HepG2 (cell line): ENCODE measurements at regions not wholly inside any gene's neighbourhood (a gene's known extent, or its start where the extent isn't known, plus 50 kb on each side); places are given as distances from the start of the nearest gene placed in this dataset.
"Not testable (repeated sequence)": the region's sequence is repeated elsewhere in the genome, so short reads cannot be mapped to it uniquely, and the experiment has no call there.

Experiments used
- ATAC-seq: fragments of 200-7000 bp; cut with Tn5 transposase; 3 replicates; pipeline ENCODE4 v1.9.1; 2020; ENCODE audit warnings: mild to moderate bottlenecking, moderate library complexity
- BruUV-seq: library from RNA; stranded (reverse); fragments of 400-500 nt; replicated peaks from 2 replicates; lab custom pipeline; 2021; lab: Mats Ljungman, UMichigan
- CTCF ChIA-PET: fragments of 300-600 bp; formaldehyde crosslinking; extraction: SDS; loops from one replicate; lab custom pipeline; 2021; ENCODE audit warnings: low total read pairs, inconsistent platforms, low intra/inter-chr PET ratio; lab: Yijun Ruan, JAX
- POLR2A ChIA-PET: fragments of 350-600 bp; sonication (Branson Sonifier 250); formaldehyde crosslinking; loops from one replicate; lab custom pipeline; 2020; ENCODE audit warnings: antibody characterized with exemption, inconsistent platforms; lab: Yijun Ruan, JAX
- DNase-seq: peaks from one replicate; pipeline ENCODE4 v3.0.0-alpha.2; 2015; ENCODE audit warnings: low spot score
- FAIRE-seq: peaks from 3 replicates; lab custom pipeline; 2011; peaks lifted over from hg19 to GRCh38; lab: Jason Lieb, UNC
- H2AFZ ChIP-seq: one replicate; pipeline ENCODE4 v1.6.1; 2011; ENCODE audit warnings: low read length, inconsistent platforms
- H3K27ac ChIP-seq: fragments of 300-600 bp; 3 replicates; pipeline ENCODE4 v1.8.0; 2011; ENCODE audit warnings: mixed run types, mild to moderate bottlenecking, mixed read lengths, low read length, inconsistent platforms; ENCODE audit not compliant: insufficient read depth; ENCODE audit errors: extremely low read length
- H3K27me3 ChIP-seq, 2 experiments: fragments of 200-600 bp in 1 of 2; 2 replicates in 1 of 2; 3 replicates in 1 of 2; pipeline versions ENCODE4 v1.6.0 to v1.8.0; 2011; ENCODE audit warnings: low read length in 2 of 2, mild to moderate bottlenecking in 2 of 2, moderate library complexity in 2 of 2, inconsistent platforms in 1 of 2; ENCODE audit not compliant: insufficient read depth in 2 of 2, control insufficient read depth in 1 of 2
- H3K36me3 ChIP-seq, 2 experiments: fragments of 200-600 bp in 1 of 2; replicated peaks in 1 of 2; 2 replicates in 1 of 2; 3 replicates in 1 of 2; pipeline versions ENCODE4 v1.5.1 to v1.8.0; 2011; ENCODE audit warnings: low read length in 2 of 2, inconsistent platforms in 1 of 2; ENCODE audit not compliant: insufficient read depth in 2 of 2, control insufficient read depth in 1 of 2
- H3K4me1 ChIP-seq: 2 replicates; pipeline ENCODE4 v1.5.1; 2012; ENCODE audit warnings: low read length, inconsistent platforms; ENCODE audit not compliant: insufficient read depth
- H3K4me2 ChIP-seq: 2 replicates; pipeline ENCODE4 v1.6.0; 2011; ENCODE audit warnings: low read depth, low read length, inconsistent platforms
- H3K4me3 ChIP-seq, 3 experiments: fragments of 200-600 bp in 1 of 3; sonication (generic), shearing (Covaris generic) in 1 of 3; replicated peaks in 1 of 3; 2 replicates each; pipeline ENCODE4 v1.5.1; 2011 to 2016; ENCODE audit warnings: low read length in 3 of 3, inconsistent platforms in 2 of 3, low read depth in 2 of 3, mild to moderate bottlenecking in 2 of 3, control low read depth in 1 of 3, mixed read lengths in 1 of 3; ENCODE audit not compliant: insufficient read depth in 1 of 3
- H3K79me2 ChIP-seq: one replicate; pipeline ENCODE4 v1.6.1; 2011; ENCODE audit warnings: low read length, inconsistent platforms; ENCODE audit not compliant: insufficient read depth
- H3K9ac ChIP-seq: 2 replicates; pipeline ENCODE4 v1.6.0; 2011; ENCODE audit warnings: mild to moderate bottlenecking, low read depth, low read length, inconsistent platforms; ENCODE audit not compliant: insufficient read depth
- H3K9me3 ChIP-seq: 2 replicates; pipeline ENCODE4 v1.5.1; 2012; ENCODE audit warnings: mild to moderate bottlenecking, low read length
- H4K20me1 ChIP-seq: 2 replicates; pipeline ENCODE4 v1.6.0; 2011; ENCODE audit warnings: inconsistent platforms, mild to moderate bottlenecking, low read length, moderate library complexity; ENCODE audit not compliant: insufficient read depth
- ADNP ChIP-seq: sonication (generic); formaldehyde crosslinking; IDR thresholded peaks from 2 replicates; pipeline ENCODE4 v1.4.0; 2020; ENCODE audit warnings: missing genetic modification reagents
- NCOA1 ChIP-seq: sonication (generic); formaldehyde crosslinking; IDR thresholded peaks from 2 replicates; pipeline ENCODE4 v1.9.0; 2021; ENCODE audit warnings: missing genetic modification reagents
- SMYD3 ChIP-seq: sonication (generic); formaldehyde crosslinking; IDR thresholded peaks from 2 replicates; pipeline ENCODE4 v1.8.1; 2023; ENCODE audit warnings: mild to moderate bottlenecking, missing genetic modification reagents
- ZNF143 ChIP-seq: sonication (generic); formaldehyde crosslinking; IDR thresholded peaks from 2 replicates; pipeline ENCODE4 v1.4.0; 2020; ENCODE audit warnings: missing genetic modification reagents
- WGBS: methylation state at CpG from one replicate; pipeline ENCODE4 v1.1.6; 2017; ENCODE audit warnings: low lambda C conversion rate; 5-methylcytosine and 5-hydroxymethylcytosine counted together
- in situ Hi-C: cut with HindIII; loops from 2 replicates; pipeline ENCODE4 v1.10.0; 2017; ENCODE audit warnings: low pct_unique_long_range_greater_than_20kb; ENCODE audit not compliant: extremely low pct_ligation_motif_present
- intact Hi-C: fragments of 100-400 bp; cut with micrococcal nuclease; formaldehyde crosslinking; loops from one replicate; pipeline ENCODE4 v1.10.0; 2022; ENCODE audit not compliant: unreplicated experiment
- TF ChIP-seq, protein P1 (sequence below): sonication (generic); formaldehyde crosslinking; IDR thresholded peaks from 2 replicates; pipeline ENCODE4 v1.5.0; 2020; ENCODE audit warnings: missing genetic modification reagents

DNA sequence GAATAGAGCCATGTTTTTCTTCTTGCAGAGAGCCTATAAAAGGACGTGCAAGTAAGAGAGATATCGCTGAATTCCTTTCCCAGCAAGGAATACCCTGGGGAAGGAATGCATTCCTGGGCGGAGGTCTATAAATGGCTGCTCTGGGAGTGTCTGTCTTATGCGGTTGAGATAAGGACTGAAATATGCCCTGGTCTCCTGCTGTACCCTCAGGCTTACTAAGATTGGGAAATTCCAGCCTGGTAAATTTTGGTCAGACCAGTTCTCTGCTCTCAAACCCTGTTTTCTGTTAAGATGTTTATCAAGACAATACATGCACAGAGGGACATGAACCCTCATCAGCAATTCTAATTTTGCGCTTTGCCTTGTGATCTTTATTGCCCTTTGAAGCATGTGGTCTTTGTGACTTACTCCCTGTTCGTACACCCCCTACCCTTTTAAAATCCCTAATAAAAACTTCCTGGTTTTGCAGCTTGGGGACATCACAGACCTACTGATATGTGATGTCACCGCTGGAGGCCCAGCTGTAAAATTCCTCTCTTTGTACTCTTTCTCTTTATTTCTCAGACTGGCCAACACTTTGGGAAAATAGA lies 191.2 kb upstream of the ZNF804A start:
- H3K4me3 ChIP-seq, H3K27me3 ChIP-seq, H3K4me1 ChIP-seq, in situ Hi-C loops, H3K4me2 ChIP-seq, BruUV-seq, H3K9ac ChIP-seq, H2AFZ ChIP-seq, CTCF ChIA-PET, POLR2A ChIA-PET, FAIRE-seq, H3K9me3 ChIP-seq, H4K20me1 ChIP-seq, intact Hi-C loops, H3K36me3 ChIP-seq, H3K27ac ChIP-seq, DNase-seq, ATAC-seq, H3K79me2 ChIP-seq: not testable (repeated sequence)
- 47% methylated on average over 7 of the region's 7 CpGs for WGBS

DNA sequence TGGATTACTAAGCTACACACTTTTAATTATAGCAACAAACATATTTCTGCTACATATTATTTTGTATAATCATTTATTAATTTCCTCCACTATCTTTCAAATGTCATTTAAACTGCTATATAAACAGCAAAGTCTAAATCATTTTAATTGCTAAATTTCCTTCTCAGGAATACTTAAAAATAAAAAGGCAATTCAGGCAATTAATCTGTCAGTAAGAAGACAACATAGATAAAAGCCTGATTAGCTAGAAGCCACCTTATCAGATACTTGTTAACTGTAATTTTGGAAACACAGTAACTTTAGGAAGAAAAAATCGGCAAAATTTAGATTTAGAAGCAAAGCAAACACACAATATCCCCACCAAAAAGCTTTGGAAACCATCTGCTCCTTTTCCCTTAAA lies 188.2 kb upstream of the ZNF804A start:
- Histone ChIP-seq H3K79me2 (no peaks in the 10 kb centered on the region), H3K4me2 (no peak overlapping the region), H3K27me3 (no peaks in the 10 kb centered on the region), H2AFZ (no peak overlapping the region), H3K4me1 (no peaks in the 10 kb centered on the region), H3K27ac (no peak overlapping the region), H4K20me1 (no peaks in the 10 kb centered on the region), H3K4me3 (no peak overlapping the region), H3K9me3 (peaks cover 7% of the 10 kb centered on the region; the same call in 1 of the 2 replicates), H3K36me3 (no peaks in the 10 kb centered on the region), H3K9ac (no peak overlapping the region)
- intact Hi-C loops (no loop called here), in situ Hi-C loops (no loop called here)
- no peak for TF ChIP-seq ZNF143
- ATAC-seq, result no peak
- ChIA-PET POLR2A (no interaction called here), CTCF (no interaction called here)
- no TSS peak for BruUV-seq
- no peak for FAIRE-seq
- WGBS, result 5% methylated on average over 1 of the region's 1 CpG
- DNase-seq, result no peak

DNA sequence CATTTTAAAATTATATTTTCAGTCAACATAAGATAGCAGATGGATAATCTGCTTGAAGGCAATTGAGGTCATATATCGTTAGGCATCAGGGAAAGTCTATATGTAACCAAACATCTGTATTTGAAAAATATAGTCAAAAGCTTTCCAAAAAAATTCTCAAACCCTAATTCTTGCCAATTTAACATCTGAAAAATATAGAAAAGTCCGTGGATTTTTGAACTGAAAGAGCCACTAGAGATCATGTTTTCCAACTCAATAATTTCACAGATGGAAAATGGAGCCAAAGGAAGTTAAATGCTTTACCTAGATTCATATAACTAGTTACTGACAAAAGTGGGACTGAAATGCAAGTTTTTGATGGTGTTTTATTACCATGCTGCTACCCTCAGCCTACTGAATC lies 185.1 kb upstream of the ZNF804A start:
- FAIRE-seq (no peak), ATAC-seq (no peak), DNase-seq (no peak)
- Histone ChIP-seq H3K4me2 (no peak overlapping the region), H4K20me1 (no peaks in the 10 kb centered on the region), H3K9me3 (no peaks in the 10 kb centered on the region), H3K27me3 (no peaks in the 10 kb centered on the region), H3K4me1 (no peaks in the 10 kb centered on the region), H3K27ac (no peak overlapping the region), H3K79me2 (no peaks in the 10 kb centered on the region), H3K9ac (no peak overlapping the region), H2AFZ (no peak overlapping the region), H3K4me3 (no peak overlapping the region), H3K36me3 (no peaks in the 10 kb centered on the region)
- CTCF ChIA-PET, result no interaction called here
- in situ Hi-C loops, result no loop called here
- POLR2A ChIA-PET, result no interaction called here
- 8% methylated on average over 2 of the region's 2 CpGs for WGBS
- intact Hi-C loops, result no loop called here
- BruUV-seq, result no TSS peak
- TF ChIP-seq, protein P1, sequence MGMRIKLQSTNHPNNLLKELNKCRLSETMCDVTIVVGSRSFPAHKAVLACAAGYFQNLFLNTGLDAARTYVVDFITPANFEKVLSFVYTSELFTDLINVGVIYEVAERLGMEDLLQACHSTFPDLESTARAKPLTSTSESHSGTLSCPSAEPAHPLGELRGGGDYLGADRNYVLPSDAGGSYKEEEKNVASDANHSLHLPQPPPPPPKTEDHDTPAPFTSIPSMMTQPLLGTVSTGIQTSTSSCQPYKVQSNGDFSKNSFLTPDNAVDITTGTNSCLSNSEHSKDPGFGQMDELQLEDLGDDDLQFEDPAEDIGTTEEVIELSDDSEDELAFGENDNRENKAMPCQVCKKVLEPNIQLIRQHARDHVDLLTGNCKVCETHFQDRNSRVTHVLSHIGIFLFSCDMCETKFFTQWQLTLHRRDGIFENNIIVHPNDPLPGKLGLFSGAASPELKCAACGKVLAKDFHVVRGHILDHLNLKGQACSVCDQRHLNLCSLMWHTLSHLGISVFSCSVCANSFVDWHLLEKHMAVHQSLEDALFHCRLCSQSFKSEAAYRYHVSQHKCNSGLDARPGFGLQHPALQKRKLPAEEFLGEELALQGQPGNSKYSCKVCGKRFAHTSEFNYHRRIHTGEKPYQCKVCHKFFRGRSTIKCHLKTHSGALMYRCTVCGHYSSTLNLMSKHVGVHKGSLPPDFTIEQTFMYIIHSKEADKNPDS (CRISPR knock-in tag), result no peak
- no peak for TF ChIP-seq ADNP
- TF ChIP-seq SMYD3 (CRISPR knock-in tag), result no peak
- TF ChIP-seq NCOA1 (CRISPR knock-in tag), result no peak
